GM12875 (cell line): ENCODE measurements at regions not wholly inside any gene's neighbourhood (a gene's known extent, or its start where the extent isn't known, plus 50 kb on each side); places are given as distances from the start of the nearest gene placed in this dataset.
"Not testable (repeated sequence)": the region's sequence is repeated elsewhere in the genome, so short reads cannot be mapped to it uniquely, and the experiment has no call there.

Source experiments
- H3K4me3 ChIP-seq: one replicate; pipeline ENCODE4 v1.5.1; 2011; ENCODE audit warnings: low read depth, low read length, control low read depth
- CTCF ChIP-seq: IDR thresholded peaks from 2 replicates; pipeline ENCODE4 v1.5.1; 2011; ENCODE audit warnings: low read depth, mild to moderate bottlenecking, control low read depth, inconsistent platforms, low read length, moderate library complexity, borderline replicate concordance; ENCODE audit not compliant: insufficient read depth

DNA sequence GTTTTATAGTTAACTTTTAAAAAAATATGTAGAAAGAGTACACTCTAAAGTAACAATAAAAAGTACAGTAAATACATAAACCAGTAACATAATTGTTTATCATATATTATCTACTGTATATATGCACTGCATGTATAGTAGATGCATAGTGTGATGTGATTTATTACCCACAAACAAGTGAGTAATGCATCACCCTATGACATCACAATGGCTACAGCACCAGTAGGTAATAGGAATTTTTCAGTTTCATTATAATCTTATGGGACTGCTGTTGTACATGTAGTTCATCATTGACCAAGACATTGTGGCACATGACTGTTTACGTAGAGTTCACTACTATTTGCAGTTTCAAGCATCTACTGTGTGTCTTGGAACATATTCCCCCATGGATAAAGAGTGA is 1047.2 kb downstream of the ROBO2 start:
- no peak for TF ChIP-seq CTCF
- no peak overlapping the region for H3K4me3 ChIP-seq

- no peak for TF ChIP-seq CTCF
- no peak overlapping the region for H3K4me3 ChIP-seq
Measured at GRCh38 chr3:78088006-78088405, 1048.1 kb downstream of the ROBO2 start.

GRCh38 chr3:78090382-78090781 is 1050.5 kb downstream of the ROBO2 start:
- TF ChIP-seq CTCF = no peak

DNA sequence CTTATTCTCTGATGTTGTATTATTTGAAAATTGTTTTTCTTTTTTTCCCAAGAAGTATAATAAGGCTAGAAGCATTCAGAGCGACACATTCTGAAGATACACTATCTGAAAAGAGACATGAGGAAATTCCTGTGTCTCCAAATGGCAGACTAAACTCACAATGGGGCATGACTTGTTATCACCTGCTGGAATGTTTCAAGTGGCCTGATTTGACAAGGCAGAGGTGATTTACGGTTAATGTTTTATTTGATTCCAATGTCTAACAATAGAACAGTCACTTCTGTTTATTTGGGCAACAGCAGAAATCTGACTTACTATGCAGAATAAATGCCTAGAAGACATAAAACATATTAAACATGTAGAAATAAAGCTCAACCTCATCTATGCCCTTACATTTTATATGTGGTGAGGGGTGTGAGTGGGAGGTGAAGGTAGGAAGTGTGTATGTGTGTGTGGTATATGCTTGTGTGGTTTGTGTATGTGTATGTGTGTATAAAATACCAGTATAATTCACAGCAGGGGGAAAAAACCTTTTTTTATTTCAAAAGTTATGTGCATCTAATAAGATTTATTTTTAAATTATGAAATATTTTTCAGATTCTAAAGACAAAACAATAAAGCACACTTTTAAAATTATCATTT is 1051.7 kb downstream of the ROBO2 start:
- TF ChIP-seq CTCF = no peak
- H3K4me3 ChIP-seq = no peak overlapping the region

More at GRCh38 chr3:78090382-78090781, 1050.5 kb downstream of the ROBO2 start:
- H3K4me3 ChIP-seq = no peak overlapping the region

DNA sequence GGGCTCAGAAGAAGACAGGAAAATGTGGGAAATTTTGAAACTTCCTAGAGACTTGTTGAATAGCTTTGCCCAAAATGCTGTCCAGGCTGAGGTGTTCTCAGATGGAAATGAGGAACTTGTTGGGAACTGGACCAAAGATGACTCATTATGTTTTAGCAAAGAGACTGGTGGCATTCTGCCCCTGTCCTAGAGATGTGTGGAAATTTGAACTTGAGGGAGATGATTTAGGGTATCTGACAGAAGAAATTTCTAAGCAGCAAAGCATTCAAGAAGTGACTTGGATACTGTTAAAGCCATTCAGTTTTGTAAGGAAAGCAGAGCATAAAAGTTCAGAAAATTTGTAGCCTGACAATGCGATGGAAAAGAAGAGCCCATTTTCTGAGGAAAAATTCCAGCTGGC is 1052.7 kb downstream of the ROBO2 start:
- not testable (repeated sequence) for H3K4me3 ChIP-seq

DNA sequence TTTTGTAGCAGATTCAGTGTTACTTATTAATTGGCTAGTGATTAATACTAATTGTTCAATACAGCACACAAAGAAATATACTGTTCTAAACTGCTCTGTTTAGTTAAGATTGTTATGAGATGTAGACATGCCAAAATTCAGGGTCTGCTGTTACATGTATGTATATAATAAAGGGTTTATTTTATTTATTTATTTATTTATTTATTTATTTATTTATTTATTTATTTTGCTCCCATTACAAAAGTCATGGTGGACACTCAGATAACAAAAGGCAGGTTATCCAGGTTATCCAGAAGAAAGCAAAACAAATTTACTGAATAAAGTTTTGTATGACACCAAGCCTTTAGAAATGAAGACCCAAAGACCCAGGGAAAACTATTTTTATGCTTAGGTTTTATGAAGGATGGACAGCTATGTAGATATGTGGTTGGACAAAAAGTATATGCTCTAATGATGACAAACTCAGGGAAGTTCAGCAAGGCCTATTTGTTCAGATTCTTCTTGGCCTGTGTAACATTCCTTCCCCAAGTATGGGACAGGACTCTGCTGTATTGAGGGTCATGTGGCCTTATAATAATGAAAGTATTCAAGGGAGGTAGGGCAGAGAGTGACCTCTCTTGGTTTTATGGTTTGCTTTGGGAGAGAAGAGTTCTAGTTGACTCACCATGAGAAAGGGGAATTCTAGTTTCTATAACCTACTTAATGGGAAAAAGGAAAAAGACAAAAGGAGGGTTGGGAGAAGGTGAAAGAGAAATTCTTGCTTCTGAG is 1056.8 kb downstream of the ROBO2 start:
- no peak for TF ChIP-seq CTCF

GRCh38 chr3:78098367-78098766 is 1058.5 kb downstream of the ROBO2 start:
- no peak for TF ChIP-seq CTCF
- no peak overlapping the region for H3K4me3 ChIP-seq

More for the DNA sequence above, 1056.8 kb downstream of the ROBO2 start:
- no peak overlapping the region for H3K4me3 ChIP-seq
